HK-2 (cell line): ENCODE measurements at regions not wholly inside any gene's neighbourhood (a gene's known extent, or its start where the extent isn't known, plus 50 kb on each side); places are given as distances from the start of the nearest gene placed in this dataset.
A peak's percentile ranks its signal among the peaks of the same experiment; 100 is the strongest.

Experiments used
- DNase-seq: peaks from one replicate; pipeline ENCODE4 v3.0.0-alpha.2; 2018; ENCODE audit not compliant: unreplicated experiment

DNA sequence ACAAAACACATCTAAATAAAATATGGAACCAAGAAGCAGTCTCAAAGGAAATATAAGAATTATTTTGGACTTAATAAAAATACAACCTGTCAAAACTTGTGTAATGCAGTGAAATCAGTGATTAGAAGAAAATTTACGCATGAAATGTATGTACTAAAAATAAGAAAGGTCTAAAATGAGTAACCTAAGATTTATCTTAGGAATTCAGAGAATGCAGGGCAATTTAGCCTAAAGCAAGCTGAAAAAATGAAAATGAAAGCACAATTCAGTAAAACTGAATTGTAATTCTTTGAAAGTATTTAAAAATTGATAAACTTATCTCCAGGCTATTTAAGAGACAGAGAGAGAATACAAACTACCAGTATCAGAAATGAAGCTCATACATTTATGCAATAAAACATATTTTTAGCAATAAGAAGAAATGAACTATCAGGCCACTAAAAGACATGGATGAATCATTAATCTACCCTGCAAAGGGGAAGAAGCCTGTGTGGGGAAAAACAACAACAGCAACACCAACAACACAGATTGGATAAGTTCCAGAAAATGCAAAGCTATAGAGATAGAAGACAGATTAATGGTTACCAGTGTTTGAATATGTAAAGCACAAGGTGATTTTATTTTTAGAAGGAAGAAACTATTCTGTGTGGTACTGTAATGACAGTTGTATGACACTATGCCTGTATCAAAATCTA is 442.0 kb upstream of the ADGRL3 start:
- no peak for DNase-seq

- DNase-seq = no peak
Measured at GRCh38 chr4:60759518-60760245, 440.4 kb upstream of the ADGRL3 start.

DNA sequence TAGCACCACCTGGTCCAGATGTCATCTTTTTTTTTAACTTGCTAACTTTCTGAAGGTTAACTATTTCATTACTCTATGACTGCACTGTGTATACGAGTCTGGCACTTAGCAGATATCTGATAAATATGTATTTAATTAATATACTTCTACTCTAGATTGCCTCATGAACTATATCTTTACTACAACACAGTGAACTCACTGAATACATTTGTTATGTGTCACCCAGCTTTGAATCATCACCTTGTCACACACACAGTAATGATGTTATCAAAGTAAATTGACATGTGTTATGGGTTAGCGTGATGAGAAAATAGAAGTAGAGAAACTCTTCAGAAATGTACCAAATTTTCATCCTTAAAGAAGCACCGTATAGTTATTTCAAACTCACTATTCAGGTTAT is 419.3 kb upstream of the ADGRL3 start:
- DNase-seq = no peak

DNA sequence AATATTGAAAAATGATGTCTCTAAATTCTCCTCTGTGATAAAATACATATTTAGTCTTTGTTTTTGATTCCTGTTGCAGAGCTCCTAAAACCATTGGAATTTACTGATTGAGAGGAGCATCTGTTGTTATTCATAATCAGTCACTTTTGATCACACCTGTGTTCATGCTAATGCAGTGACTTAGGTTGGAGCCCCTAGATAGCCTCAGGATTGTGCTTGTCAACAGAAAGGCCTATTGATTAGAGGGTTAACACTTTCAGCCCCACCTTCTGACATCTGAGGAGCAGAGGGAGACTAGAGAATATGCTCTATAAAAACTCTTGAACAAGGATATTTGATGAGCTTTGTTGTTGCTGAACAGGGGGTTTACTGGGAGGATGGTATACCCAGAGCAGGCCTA is 409.5 kb upstream of the ADGRL3 start:
- no peak for DNase-seq

DNA sequence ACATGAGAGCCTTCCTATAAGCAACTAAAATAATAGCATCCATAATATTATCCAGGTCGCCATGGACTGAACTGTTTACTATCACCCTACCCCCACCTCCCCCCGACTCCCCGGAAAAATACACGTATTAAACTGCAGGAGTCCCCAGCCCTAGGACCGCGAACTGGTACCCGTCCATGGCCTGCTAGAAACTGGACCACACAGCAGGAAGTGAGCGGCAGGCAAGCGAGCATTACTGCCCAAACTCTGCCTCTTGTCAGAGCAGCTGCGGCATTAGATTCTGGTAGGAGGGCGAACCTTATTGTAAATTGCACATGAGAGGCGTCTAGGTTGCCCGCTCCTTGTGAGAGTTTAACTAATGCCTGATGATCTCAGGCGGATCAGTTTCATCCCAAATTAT is 405.8 kb upstream of the ADGRL3 start:
- no peak for DNase-seq

DNA sequence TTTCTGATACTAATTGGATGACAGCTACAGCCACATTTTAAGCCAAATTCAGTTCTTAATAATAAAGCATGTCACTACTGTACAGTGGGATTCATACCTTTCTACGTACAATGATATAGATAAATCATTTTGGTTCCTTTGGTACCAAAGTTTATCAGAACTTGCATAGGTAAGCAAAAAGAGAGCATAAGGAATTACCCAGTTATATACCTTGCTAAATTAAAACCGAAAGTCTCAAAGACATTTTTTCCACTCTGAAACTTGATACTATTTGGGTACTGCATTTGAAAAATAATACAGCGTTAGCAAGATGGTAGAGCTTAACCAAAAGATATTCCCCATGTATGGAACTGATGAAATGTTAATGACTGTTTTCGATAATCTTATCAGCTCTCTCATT is 400.9 kb upstream of the ADGRL3 start:
- DNase-seq = no peak

DNA sequence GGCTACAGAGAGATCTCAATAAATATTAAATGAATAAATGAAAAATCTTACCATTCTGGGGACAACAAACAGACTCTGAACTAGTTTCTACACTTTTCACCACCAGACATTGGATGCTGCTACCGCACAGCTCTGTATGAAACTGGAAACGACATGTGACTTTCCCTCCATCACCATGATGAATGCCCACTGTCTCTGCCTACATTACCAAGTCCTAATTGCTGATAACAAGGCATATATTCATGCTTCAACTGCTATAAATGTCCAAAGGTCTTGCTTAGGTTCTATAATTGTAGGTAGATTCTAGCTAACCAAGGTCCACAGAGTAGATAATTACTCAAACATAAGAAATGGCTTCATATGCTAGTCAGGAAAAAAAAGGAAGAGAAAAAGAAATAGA is 399.4 kb upstream of the ADGRL3 start:
- no peak for DNase-seq

- peak; percentile 5 for DNase-seq
Measured at GRCh38 chr4:60805500-60806313, 394.4 kb upstream of the ADGRL3 start.

DNA sequence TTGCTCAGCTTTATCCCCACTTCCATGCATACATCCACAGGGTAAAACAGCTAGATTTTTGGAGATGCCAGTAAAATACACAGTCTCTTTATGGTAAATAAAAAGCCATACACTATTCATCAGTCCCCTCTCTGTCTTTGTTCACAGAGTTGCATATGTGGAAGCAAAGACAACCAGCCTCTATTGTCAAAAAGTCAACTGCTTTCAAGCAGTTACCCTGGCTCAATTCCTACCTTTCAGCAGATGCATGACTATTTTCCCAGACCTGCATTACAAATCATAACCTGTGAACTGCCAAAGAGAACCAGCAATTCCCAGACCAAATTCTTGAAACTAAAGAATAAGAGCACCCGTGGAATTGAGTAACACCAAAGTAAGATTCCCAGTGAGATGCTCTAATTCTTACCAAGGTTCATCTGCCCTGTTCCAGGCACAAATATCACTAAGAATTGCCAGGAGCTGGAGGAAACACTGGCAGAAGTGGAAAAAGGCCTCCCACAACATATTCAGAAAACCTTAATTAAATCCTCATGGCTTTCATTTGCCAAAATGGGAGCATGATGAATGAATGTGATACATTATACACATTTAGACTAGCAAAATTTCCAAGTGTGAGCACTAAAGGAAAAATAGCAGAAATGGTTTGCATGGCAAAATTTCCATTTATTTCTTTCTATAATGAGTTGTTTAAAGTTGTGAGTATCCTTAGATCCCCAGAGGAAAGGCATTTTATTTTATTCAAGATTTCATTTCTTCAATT is 391.2 kb upstream of the ADGRL3 start:
- DNase-seq = no peak

- no peak for DNase-seq
Measured at GRCh38 chr4:60809486-60809800, 390.7 kb upstream of the ADGRL3 start.

- no peak for DNase-seq
Measured at GRCh38 chr4:60812811-60813210, 387.3 kb upstream of the ADGRL3 start.

DNA sequence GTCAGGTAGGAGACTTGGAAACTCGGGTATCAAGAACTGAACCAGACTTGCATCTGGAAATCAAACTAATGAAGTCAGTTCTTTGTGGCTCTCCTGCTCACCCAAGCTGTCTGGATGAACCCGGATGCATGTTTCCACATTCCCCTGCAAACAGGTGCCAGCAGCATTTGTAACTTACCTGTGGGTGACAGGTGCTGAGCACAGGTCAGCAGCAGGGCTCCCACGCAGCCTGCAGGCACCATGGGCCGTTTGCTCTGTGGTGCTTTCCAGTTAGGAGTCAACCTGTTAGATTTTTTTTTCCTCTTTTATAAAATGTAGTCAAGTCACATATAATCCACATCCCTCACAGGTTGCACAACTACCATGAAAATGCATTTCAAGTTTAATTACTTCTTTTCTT is 385.6 kb upstream of the ADGRL3 start:
- no peak for DNase-seq

DNA sequence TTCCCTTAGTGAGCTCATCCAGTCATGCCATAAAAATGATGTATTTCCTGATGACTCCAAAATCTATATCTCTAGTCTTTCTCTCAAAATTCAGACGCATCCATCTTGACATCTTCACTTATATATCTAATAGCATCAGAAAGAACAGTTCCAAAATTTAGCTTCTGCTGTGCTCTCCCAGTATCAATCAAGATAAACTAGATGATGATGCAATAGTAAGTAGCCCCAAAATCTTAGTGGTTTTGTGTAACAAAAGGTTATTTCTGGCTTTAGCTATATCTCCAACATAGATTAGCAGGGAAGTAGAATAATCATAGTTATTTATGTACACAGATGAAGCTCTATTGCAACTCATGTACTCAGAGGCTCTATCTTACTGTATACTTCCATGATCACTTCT is 382.5 kb upstream of the ADGRL3 start:
- no peak for DNase-seq

DNA sequence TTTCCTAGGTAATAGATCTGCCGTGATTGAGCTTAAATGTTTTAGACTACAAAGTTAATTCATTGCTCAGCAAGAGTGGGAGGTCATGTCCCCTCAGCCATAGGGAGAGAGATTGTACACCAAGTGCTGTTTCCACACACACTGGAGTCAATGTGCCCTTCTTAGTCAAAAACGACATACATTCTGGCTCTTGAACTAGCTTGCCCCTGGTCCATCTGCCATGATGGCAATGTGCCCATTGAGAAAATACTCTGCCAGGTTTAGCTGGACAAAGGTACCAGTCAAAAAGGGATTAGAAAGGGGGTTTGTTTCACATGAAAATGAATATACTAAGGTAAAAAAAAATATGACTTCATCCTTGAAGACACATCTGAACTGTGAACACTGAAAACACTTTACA is 377.1 kb upstream of the ADGRL3 start:
- no peak for DNase-seq

- DNase-seq = no peak
Measured at GRCh38 chr4:60840020-60840419, 360.1 kb upstream of the ADGRL3 start.

- no peak for DNase-seq
Measured at GRCh38 chr4:60846678-60847077, 353.4 kb upstream of the ADGRL3 start.

GRCh38 chr4:60847614-60848013 is 352.5 kb upstream of the ADGRL3 start:
- DNase-seq = no peak

DNA sequence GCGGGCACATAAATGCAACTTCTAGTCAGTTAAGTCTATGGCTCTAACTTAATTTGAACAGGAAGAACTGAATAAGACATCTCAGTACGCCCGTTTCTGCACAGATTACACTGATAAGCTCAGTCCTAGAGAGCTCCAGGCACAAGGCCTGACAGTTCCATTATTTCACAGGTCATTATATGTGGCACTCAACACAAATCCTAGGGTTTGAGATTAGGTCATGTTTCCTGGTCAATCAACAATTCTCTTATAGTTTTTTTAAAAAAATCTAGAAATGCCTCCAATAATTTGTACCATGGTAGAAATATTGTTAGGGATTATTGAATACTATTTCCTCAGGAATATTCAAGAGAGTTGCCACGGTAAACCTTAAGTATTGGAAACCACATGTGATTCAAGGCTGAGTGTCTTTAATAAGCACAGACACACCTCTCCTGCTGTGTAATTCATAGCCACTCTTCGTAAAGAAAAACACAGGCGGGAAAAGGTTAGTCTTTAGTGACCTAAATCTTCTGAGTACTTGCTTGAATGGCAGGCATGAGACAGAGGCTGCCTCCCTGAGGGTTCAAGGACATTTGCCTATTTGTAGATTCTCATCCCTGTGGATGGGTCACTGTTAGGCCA is 342.9 kb upstream of the ADGRL3 start:
- no peak for DNase-seq

DNA sequence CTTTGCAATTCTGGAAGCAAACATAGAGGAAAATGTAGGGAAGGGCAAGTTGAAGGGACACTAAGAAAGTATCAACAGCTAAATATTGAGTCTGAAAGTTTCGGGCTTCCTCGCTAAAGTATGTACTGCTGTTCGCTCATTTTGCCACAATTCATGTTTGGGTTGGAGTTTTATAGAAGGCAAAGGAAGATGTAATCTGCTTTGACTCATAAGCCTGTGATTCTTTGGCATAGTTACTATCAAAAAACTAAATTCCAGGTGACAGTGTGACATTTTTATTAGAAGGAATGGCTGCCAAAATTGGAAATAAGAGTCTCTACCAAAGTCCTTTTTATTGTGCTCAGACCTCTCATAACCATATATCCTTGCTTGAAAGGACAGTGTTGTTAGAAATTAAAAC is 336.7 kb upstream of the ADGRL3 start:
- DNase-seq = no peak

GRCh38 chr4:60865273-60865672 is 334.9 kb upstream of the ADGRL3 start:
- DNase-seq = no peak

DNA sequence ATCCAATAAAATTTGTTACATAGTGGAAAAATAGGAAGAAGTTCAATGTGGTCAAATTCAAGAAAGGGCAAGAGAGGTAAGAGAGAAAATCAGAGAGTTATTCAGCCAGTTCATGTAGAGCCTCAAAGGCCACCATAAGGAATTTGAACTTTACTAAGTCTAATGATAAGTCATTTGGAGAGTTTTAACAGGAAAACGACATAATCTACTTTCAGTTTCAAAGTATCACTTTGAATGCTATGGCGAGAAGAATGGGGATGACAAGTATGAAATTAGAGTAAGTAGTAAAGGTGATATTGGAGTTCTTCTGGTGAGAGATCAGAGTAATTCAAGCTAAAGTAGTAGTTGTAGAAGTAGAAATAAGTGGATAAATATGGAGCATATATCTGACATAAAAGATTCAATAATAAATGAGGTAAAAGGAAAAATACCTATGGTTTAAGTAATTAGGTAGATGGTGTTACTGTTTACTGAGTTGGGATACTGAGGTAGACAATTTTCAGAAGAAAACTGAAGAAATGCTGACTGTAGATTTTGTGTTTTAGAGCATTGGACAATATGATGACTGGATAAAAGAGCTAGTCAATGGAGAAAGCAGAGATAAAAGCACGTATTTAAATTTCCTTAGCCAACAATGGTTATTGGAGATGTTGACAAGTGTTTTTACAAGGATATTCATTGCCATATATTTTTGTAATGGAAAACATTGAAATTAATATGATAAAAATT is 331.7 kb upstream of the ADGRL3 start:
- no peak for DNase-seq
